GM19328 (cell line): ENCODE measurements at regions not wholly inside any gene's neighbourhood (a gene's known extent, or its start where the extent isn't known, plus 50 kb on each side); places are given as distances from the start of the nearest gene placed in this dataset.
"Not testable (repeated sequence)": the region's sequence is repeated elsewhere in the genome, so short reads cannot be mapped to it uniquely, and the experiment has no call there.

ENCODE experiments used
- ATAC-seq: cut with Tn5 transposase; IDR thresholded peaks from one replicate; pipeline ENCODE4 v1.9.1; 2021; ENCODE audit warnings: mild to moderate bottlenecking, moderate library complexity; ENCODE audit not compliant: unreplicated experiment

- ATAC-seq: not testable (repeated sequence)
These were observed 1426.0 kb upstream of the PCDH10 start for GRCh38 chr4:131723069-131723468.

- not testable (repeated sequence) for ATAC-seq
These were observed 1424.2 kb upstream of the PCDH10 start for GRCh38 chr4:131724847-131725246.

GRCh38 chr4:131725521-131725920 is 1423.6 kb upstream of the PCDH10 start:
- not testable (repeated sequence) for ATAC-seq

DNA sequence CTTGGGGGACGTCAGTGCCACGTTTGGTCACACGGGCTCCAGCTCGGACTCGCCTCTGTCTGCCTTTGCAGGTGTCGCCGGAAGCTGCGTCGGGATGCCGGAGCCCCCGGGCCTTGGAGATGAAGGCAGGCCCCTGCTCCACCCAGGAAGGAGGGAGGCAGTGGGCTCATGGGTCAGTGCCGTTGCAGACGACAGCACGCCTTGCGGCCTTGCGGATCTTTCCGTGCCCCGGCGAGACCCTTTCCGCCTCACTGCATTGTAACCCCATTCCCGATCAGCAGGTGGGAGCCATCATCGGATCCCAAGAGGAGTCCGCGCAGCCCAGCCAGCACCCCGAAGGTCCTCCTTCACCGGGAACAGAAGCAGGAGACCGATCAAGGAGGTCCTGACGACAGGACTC is 1422.2 kb upstream of the PCDH10 start:
- ATAC-seq: not testable (repeated sequence)

DNA sequence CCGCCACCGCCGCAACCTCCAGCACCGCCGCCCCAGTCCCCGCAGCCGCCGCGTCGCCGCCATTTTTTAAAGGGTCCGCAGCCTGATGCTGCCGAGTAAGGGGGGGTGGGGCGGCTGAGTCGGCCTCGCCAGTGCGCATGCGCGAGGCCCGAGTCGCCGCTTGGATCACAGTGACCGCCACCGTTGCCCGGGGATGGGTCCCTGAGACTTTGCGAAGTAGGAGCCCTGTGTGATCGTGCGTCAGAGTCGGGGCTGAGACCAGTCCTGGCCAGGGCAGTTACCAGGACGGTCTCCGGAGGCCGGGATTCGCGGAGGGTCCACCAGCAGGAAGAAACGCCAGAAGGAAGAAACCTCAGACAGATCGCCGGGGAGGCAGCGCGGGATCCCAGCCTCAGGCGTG is 1421.7 kb upstream of the PCDH10 start:
- ATAC-seq: not testable (repeated sequence)

DNA sequence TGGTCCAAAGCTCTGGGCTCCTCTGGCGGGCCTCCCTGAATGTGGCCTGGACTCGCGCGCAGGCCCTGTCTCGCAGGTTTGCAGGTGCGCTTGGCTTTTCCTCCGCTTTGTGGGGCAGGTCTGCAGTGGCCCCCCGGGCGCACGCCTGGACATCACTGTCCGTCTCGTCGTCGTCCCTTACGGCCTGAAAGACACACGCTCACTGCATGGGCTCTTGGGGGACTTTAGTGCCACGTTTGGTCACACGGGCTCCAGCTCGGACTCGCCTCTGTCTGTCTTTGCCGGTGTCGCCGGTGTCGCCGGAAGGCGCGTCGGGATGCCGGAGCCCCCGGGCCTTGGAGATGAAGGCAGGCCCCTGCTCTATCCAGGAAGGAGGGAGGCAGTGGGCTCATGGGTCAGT is 1419.9 kb upstream of the PCDH10 start:
- not testable (repeated sequence) for ATAC-seq

- ATAC-seq: not testable (repeated sequence)
These were observed 1419.2 kb upstream of the PCDH10 start for GRCh38 chr4:131729716-131730398.

- ATAC-seq: not testable (repeated sequence)
These were observed 1418.5 kb upstream of the PCDH10 start for GRCh38 chr4:131730574-131730973.

DNA sequence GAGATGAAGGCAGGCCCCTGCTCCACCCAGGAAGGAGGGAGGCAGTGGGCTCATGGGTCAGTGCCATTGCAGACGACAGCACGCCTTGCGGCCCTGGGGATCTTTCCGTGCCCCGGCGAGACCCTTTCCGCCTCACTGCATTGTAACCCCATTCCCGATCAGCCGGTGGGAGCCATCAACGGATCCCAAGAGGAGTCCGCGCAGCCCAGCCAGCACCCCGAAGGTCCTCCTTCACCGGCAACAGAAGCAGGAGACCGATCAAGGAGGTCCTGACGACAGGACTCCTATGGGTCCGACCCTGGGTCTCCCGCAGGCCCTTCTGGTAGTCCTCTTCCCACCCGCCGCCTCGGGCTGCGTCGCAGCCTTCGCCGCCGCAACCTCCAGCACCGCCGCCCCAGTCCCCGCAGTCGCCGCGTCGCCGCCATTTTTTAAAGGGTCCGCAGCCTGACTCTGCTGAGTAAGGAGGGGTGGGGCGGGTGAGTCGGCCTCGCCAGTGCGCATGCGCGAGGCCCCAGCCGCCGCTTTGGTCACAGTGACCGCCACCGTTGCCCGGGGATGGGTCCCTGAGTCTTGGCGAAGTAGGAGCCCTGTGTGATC is 1417.0 kb upstream of the PCDH10 start:
- ATAC-seq: not testable (repeated sequence)

GRCh38 chr4:131734321-131734720 is 1414.8 kb upstream of the PCDH10 start:
- not testable (repeated sequence) for ATAC-seq

GRCh38 chr4:131734851-131735385 is 1414.2 kb upstream of the PCDH10 start:
- ATAC-seq: not testable (repeated sequence)

- not testable (repeated sequence) for ATAC-seq
These were observed 1410.1 kb upstream of the PCDH10 start for GRCh38 chr4:131738991-131739390.

GRCh38 chr4:131741836-131742235 is 1407.3 kb upstream of the PCDH10 start:
- not testable (repeated sequence) for ATAC-seq

- not testable (repeated sequence) for ATAC-seq
These were observed 1406.4 kb upstream of the PCDH10 start for GRCh38 chr4:131742536-131743205.

GRCh38 chr4:131743348-131743747 is 1405.7 kb upstream of the PCDH10 start:
- not testable (repeated sequence) for ATAC-seq

- not testable (repeated sequence) for ATAC-seq
These were observed 1401.9 kb upstream of the PCDH10 start for GRCh38 chr4:131747203-131747602.

- ATAC-seq: not testable (repeated sequence)
These were observed 1399.9 kb upstream of the PCDH10 start for GRCh38 chr4:131749224-131749623.

- not testable (repeated sequence) for ATAC-seq
These were observed 1399.1 kb upstream of the PCDH10 start for GRCh38 chr4:131750006-131750405.

DNA sequence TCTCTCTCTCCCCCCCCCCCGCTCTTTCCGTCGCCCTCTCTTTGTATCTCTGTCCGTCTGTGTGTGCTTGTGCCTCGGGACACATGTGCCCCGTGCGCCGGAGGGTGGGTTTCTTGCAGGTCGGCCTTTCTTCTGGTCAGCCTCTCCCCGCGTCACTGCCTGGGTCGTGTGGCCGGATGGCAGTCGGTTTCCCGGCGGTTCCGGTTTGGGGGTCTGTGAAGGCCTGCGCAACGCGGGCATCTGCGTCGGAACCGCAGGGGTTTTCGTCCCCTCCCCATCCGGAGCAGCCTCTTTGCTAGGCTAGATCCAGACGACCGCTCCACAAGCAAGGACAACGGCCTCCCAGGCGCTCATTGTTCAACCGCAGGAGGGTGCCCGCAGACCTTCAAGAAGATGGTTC is 1398.6 kb upstream of the PCDH10 start:
- not testable (repeated sequence) for ATAC-seq

GRCh38 chr4:131762234-131762633 is 1386.9 kb upstream of the PCDH10 start:
- not testable (repeated sequence) for ATAC-seq

GRCh38 chr4:131764730-131765129 is 1384.4 kb upstream of the PCDH10 start:
- ATAC-seq: no peak
